HL-60 (cell line): ENCODE measurements at regions not wholly inside any gene's neighbourhood (a gene's known extent, or its start where the extent isn't known, plus 50 kb on each side); places are given as distances from the start of the nearest gene placed in this dataset.

Source experiments
- CTCF ChIP-seq: IDR thresholded peaks from one replicate; pipeline ENCODE4 v1.5.1; 2011; ENCODE audit warnings: low read length, control low read depth, inconsistent platforms; ENCODE audit not compliant: insufficient read depth
- GABPA ChIP-seq: IDR thresholded peaks from 2 replicates; pipeline ENCODE4 v1.6.1; 2012; ENCODE audit warnings: low read depth
- REST ChIP-seq: IDR thresholded peaks from 2 replicates; pipeline ENCODE4 v1.6.1; 2012; ENCODE audit warnings: low read depth; ENCODE audit not compliant: insufficient replicate concordance

- no peak for TF ChIP-seq CTCF
- no peak for TF ChIP-seq GABPA
- no peak for TF ChIP-seq REST
Measured at GRCh38 chr9:18233776-18234445, 240.0 kb upstream of the ADAMTSL1 start.
